Activated gamma-delta T cell treated with anti-CD3 and anti-CD28 coated beads, Interleukin-2, amount 50 U/mL, for 16 hours (primary cell): ENCODE measurements at regions not wholly inside any gene's neighbourhood (a gene's known extent, or its start where the extent isn't known, plus 50 kb on each side); places are given as distances from the start of the nearest gene placed in this dataset.
"Not testable (repeated sequence)": the region's sequence is repeated elsewhere in the genome, so short reads cannot be mapped to it uniquely, and the experiment has no call there.

Experiments used
- DNase-seq: peaks from one replicate; pipeline ENCODE4 v3.0.0-alpha.2; 2020; ENCODE audit warnings: low read depth

- no peak for DNase-seq
These were observed 503.2 kb upstream of the SLC8A1 start for GRCh38 chr2:40955042-40955441.

GRCh38 chr2:40955635-40956034 lies 503.7 kb upstream of the SLC8A1 start:
- DNase-seq: no peak

- no peak for DNase-seq
These were observed 505.6 kb upstream of the SLC8A1 start for GRCh38 chr2:40957508-40957907.

- no peak for DNase-seq
These were observed 510.1 kb upstream of the SLC8A1 start for GRCh38 chr2:40962026-40962425.

GRCh38 chr2:40964509-40965250 lies 512.8 kb upstream of the SLC8A1 start:
- DNase-seq: no peak

- DNase-seq: no peak
These were observed 515.6 kb upstream of the SLC8A1 start for GRCh38 chr2:40967451-40967850.

GRCh38 chr2:40975151-40975550 lies 523.3 kb upstream of the SLC8A1 start:
- no peak for DNase-seq

GRCh38 chr2:40997362-40997761 lies 545.5 kb upstream of the SLC8A1 start:
- no peak for DNase-seq

GRCh38 chr2:41000374-41000773 lies 548.5 kb upstream of the SLC8A1 start:
- no peak for DNase-seq

- DNase-seq: no peak
These were observed 549.0 kb upstream of the SLC8A1 start for GRCh38 chr2:41000906-41001305.

GRCh38 chr2:41004700-41005099 lies 552.8 kb upstream of the SLC8A1 start:
- DNase-seq: no peak

- no peak for DNase-seq
These were observed 568.5 kb upstream of the SLC8A1 start for GRCh38 chr2:41020358-41020757.

- DNase-seq: no peak
These were observed 572.9 kb upstream of the SLC8A1 start for GRCh38 chr2:41024816-41025215.

GRCh38 chr2:41026613-41027012 lies 574.7 kb upstream of the SLC8A1 start:
- no peak for DNase-seq

- DNase-seq: no peak
These were observed 575.2 kb upstream of the SLC8A1 start for GRCh38 chr2:41027095-41027494.

- no peak for DNase-seq
These were observed 579.4 kb upstream of the SLC8A1 start for GRCh38 chr2:41031282-41031681.

GRCh38 chr2:41032715-41033114 lies 580.8 kb upstream of the SLC8A1 start:
- DNase-seq: no peak

GRCh38 chr2:41033127-41033526 lies 581.2 kb upstream of the SLC8A1 start:
- no peak for DNase-seq

GRCh38 chr2:41038408-41038807 lies 586.5 kb upstream of the SLC8A1 start:
- no peak for DNase-seq

GRCh38 chr2:41039750-41040149 lies 587.9 kb upstream of the SLC8A1 start:
- DNase-seq: not testable (repeated sequence)

- no peak for DNase-seq
These were observed 589.1 kb upstream of the SLC8A1 start for GRCh38 chr2:41040782-41041520.

GRCh38 chr2:41042343-41042742 lies 590.5 kb upstream of the SLC8A1 start:
- no peak for DNase-seq

GRCh38 chr2:41061356-41061755 lies 609.5 kb upstream of the SLC8A1 start:
- DNase-seq: no peak

- no peak for DNase-seq
These were observed 610.4 kb upstream of the SLC8A1 start for GRCh38 chr2:41062336-41062735.
